Retinal pigment epithelial cell (primary cell): ENCODE measurements at regions not wholly inside any gene's neighbourhood (a gene's known extent, or its start where the extent isn't known, plus 50 kb on each side); places are given as distances from the start of the nearest gene placed in this dataset.

Experiments
- DNase-seq: peaks from one replicate; pipeline ENCODE4 v3.0.0-alpha.2; 2010; ENCODE audit warnings: low read depth
- H3K4me3 ChIP-seq: 2 replicates; pipeline ENCODE4 v1.5.1; 2011; ENCODE audit warnings: mild to moderate bottlenecking, low read length, control low read depth, moderate library complexity
- TF ChIP-seq, protein P1 (sequence below): conservative IDR thresholded peaks from 2 replicates; pipeline ENCODE4 v1.5.1; 2011; ENCODE audit warnings: low read depth, low read length, control low read depth, inconsistent platforms

DNA sequence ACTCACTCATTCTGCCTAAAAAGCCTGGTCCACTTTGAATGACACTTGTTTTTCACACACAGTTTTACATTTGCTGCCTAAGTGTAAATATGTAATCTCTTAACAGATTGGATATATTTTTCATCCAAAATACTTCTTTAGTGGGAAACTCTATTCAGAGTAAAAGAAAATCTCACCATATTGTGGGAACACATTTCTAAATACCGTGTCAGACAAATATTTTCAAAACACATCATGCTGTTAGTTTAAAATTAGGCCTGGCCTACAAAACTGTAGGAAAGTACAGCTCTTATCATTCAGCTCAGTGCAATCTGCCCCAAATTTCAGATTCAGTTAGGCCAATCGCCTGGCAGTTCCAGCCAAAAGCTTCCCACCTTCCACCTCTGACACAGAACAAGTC is 849.8 kb downstream of the NXPH1 start:
- H3K4me3 ChIP-seq, result no peak overlapping the region
- no peak for DNase-seq
- TF ChIP-seq, protein P1, sequence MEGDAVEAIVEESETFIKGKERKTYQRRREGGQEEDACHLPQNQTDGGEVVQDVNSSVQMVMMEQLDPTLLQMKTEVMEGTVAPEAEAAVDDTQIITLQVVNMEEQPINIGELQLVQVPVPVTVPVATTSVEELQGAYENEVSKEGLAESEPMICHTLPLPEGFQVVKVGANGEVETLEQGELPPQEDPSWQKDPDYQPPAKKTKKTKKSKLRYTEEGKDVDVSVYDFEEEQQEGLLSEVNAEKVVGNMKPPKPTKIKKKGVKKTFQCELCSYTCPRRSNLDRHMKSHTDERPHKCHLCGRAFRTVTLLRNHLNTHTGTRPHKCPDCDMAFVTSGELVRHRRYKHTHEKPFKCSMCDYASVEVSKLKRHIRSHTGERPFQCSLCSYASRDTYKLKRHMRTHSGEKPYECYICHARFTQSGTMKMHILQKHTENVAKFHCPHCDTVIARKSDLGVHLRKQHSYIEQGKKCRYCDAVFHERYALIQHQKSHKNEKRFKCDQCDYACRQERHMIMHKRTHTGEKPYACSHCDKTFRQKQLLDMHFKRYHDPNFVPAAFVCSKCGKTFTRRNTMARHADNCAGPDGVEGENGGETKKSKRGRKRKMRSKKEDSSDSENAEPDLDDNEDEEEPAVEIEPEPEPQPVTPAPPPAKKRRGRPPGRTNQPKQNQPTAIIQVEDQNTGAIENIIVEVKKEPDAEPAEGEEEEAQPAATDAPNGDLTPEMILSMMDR, result no peak

DNA sequence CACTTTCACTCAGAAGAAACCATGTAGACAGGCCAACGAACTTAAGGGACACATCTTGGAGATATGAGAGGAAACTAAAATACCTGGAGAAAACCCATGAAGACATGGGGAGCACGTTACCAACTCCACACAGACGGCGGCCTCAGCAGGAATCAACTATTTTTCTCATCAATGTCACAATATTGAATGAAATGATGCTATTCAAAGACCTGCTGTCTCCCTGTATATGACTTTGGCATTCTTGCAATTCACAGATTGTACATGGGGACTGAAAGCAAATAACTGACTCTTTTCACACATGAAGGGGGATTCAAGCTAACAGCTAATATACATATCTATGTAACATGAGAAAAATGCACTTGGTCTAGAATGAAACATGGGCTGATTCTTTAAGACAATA is 869.0 kb downstream of the NXPH1 start:
- TF ChIP-seq, protein P1, result no peak
- DNase-seq, result no peak
- no peak overlapping the region for H3K4me3 ChIP-seq

DNA sequence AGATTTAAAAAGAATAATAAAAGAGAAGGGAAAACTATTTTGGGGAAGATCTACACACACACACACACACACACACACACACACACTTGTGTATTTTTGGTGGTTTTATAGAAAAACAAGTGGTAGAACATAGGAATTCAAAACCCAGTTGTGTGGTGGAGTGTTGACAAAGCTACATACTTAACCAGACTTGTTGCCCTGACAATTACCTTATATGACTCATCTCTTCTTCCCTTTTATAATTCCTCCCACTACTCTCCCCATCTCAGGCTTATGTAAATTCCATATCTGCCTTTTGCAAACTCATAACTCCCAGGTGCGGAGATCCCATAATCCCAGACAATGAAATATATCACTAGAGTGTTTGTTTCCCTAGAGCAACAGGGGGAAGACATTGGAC is 873.7 kb downstream of the NXPH1 start:
- no peak overlapping the region for H3K4me3 ChIP-seq
- DNase-seq, result peak; percentile 22
- TF ChIP-seq, protein P1, result no peak

DNA sequence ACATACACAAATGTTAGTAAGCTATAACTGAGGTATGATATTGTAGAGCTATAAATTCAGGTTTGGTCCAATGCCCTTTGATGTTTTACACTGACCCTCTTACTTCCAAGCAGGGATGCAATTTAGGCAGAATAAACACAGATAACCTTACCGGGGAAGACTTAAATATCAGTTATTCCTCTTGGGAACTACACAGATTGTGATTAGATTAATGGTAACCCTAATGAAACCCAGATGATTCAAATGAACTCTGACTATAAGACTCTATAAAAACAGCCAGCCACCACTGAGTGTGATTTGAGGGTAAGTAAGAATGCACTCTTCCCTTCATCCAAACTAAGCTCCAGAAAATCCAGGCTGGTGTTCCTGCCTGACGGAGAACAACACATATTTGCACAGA is 891.1 kb downstream of the NXPH1 start:
- TF ChIP-seq, protein P1, result no peak
- DNase-seq, result no peak
- H3K4me3 ChIP-seq, result no peak overlapping the region

DNA sequence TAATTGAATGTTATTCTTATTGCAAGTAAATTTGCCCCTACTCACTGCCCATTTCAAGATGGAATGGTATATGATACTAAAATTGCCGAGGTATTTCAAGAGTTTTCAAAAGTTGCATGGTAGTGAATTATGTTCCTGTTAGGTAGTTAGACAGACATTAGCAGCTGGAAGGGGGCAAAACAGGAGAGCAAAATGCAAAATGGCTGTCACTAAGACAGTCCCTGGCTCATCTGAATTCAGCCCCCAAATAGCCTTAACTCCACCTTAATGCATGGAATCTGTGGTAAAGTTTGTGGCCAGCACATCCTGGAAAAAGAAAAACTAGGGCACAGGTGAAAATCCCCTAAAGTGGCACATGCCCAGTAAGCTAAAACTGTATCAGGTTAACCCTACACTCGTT is 894.9 kb downstream of the NXPH1 start:
- no peak overlapping the region for H3K4me3 ChIP-seq
- no peak for DNase-seq
- TF ChIP-seq, protein P1, result no peak

DNA sequence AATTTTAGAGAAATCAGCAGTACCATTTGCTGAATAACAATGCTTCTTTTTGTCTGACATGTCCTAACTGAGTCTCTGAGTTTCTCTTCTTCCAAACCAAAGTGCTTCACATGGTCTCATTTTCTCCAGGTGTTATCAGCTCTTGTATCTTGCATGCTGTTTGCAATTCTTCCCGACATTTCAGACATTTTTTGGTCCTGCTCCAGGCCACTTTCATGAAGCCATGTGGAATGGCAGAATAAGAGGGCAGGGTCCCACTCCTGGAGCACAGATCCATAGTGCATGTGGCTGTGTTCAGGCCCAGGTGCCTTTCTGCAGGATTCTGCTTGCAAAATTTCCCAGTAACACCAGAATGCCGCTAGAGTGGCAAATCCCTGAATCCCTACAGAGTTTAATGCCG is 916.2 kb downstream of the NXPH1 start:
- H3K4me3 ChIP-seq, result no peak overlapping the region
- TF ChIP-seq, protein P1, result no peak
- DNase-seq, result no peak

DNA sequence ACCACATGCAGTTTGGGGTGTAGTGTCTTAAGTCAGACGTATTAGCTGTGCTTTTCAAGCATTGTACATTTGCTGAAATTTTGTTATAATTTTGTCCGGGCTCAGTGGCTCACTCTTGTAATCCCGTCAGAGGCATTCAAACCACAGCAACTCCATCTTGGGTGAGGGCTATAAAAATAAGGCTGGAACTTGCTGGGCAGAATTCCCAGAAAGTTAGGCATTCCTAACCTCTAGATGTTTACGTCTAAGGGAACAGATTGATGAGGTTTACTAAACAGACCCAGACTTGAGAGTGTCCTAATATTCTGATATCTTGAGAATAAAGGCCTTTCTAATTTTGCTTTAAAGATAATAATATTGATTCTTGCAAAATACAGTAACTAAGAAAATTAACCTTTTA is 957.8 kb downstream of the NXPH1 start:
- TF ChIP-seq, protein P1, result no peak
- no peak overlapping the region for H3K4me3 ChIP-seq
- DNase-seq, result no peak
